B cell (primary cell): ENCODE measurements at regions not wholly inside any gene's neighbourhood (a gene's known extent, or its start where the extent isn't known, plus 50 kb on each side); places are given as distances from the start of the nearest gene placed in this dataset.

Experiments
- ATAC-seq: fragments of 200-7000 bp; cut with Tn5 transposase; one replicate; pipeline ENCODE4 v1.10.0; 2021; ENCODE audit warnings: low read depth, mild to moderate bottlenecking, moderate number of reproducible peaks, moderate library complexity
- CTCF ChIA-PET: fragments of 350-600 bp; sonication (Branson Sonifier 250); formaldehyde crosslinking; loops from one replicate; lab custom pipeline; 2021; ENCODE audit warnings: antibody characterized with exemption, inconsistent platforms; lab: Charles Lee
- POLR2A ChIA-PET: fragments of 350-600 bp; sonication (Branson Sonifier 250); formaldehyde crosslinking; loops from one replicate; lab custom pipeline; 2021; ENCODE audit warnings: antibody characterized with exemption; lab: Charles Lee
- DNase-seq: peaks from one replicate; pipeline ENCODE4 v3.0.0; 2013
- H2AFZ ChIP-seq: 2 replicates; pipeline ENCODE4 v1.6.1; 2012; ENCODE audit warnings: mild to moderate bottlenecking, low read depth, low read length; ENCODE audit not compliant: insufficient read depth, poor library complexity, severe bottlenecking
- H3K27ac ChIP-seq, 2 donors: 1 replicate in 1 of 2; 2 replicates in 1 of 2; pipeline ENCODE4 v1.5.1; 2012 to 2013; ENCODE audit warnings: low read length in 2 of 2, mild to moderate bottlenecking in 2 of 2, moderate library complexity in 1 of 2
- H3K27me3 ChIP-seq, 4 experiments: fragments of 200-600 bp in 1 of 4; sonication (generic) in 1 of 4; replicated peaks in 1 of 4; 1 replicate in 2 of 4; 2 replicates in 2 of 4; pipeline versions ENCODE4 v1.6.1 to v1.7.0; 2013 to 2016; ENCODE audit warnings: low read length in 3 of 4, mild to moderate bottlenecking in 2 of 4, mixed read lengths in 1 of 4, moderate library complexity in 1 of 4; ENCODE audit not compliant: insufficient read depth in 4 of 4, control insufficient read depth in 3 of 4; ENCODE audit errors: control extremely low read depth in 1 of 4
- H3K36me3 ChIP-seq, 2 experiments: replicated peaks in 1 of 2; 1 replicate in 1 of 2; 2 replicates in 1 of 2; pipeline versions ENCODE4 v1.6.1 to v1.7.1; 2013; ENCODE audit warnings: low read length in 1 of 2; ENCODE audit not compliant: insufficient read depth in 2 of 2, control insufficient read depth in 1 of 2; ENCODE audit errors: control extremely low read depth in 1 of 2, extremely low read depth in 1 of 2
- H3K4me1 ChIP-seq, 2 donors: fragments of 200-600 bp in 1 of 2; sonication (generic) in 1 of 2; 1 replicate in 1 of 2; 2 replicates in 1 of 2; pipeline versions ENCODE4 v1.5.1 to v1.6.1; 2013 to 2017; ENCODE audit warnings: low read length in 2 of 2; ENCODE audit not compliant: control insufficient read depth in 2 of 2, insufficient read depth in 2 of 2
- H3K4me2 ChIP-seq: replicated peaks from 2 replicates; pipeline ENCODE3; 2012; ENCODE audit warnings: mild to moderate bottlenecking, low read depth, low read length; ENCODE audit not compliant: poor library complexity, severe bottlenecking
- H3K4me3 ChIP-seq, 5 experiments: fragments of 200-600 bp in 1 of 5; sonication (generic) in 1 of 5; 1 replicate in 3 of 5; 2 replicates in 2 of 5; pipeline versions ENCODE4 v1.5.1 to v1.7.0; 2011 to 2016; ENCODE audit warnings: low read length in 4 of 5, mild to moderate bottlenecking in 4 of 5, low read depth in 2 of 5, control low read depth in 1 of 5, moderate library complexity in 1 of 5; ENCODE audit not compliant: insufficient read depth in 1 of 5; ENCODE audit errors: control extremely low read depth in 1 of 5, extremely low read depth in 1 of 5
- H3K79me2 ChIP-seq: fragments of 200-600 bp; sonication (generic); one replicate; pipeline ENCODE4 v1.6.0; 2016; ENCODE audit warnings: low read length; ENCODE audit not compliant: control insufficient read depth, insufficient read depth
- H3K9ac ChIP-seq: fragments of 200-600 bp; sonication (generic); 2 replicates; pipeline ENCODE4 v1.6.1; 2017; ENCODE audit warnings: mild to moderate bottlenecking, low read length, moderate library complexity
- H3K9me3 ChIP-seq, 3 donors: one replicate each; pipeline versions ENCODE4 v1.6.1 to v1.7.1; 2013; ENCODE audit warnings: low read length in 2 of 3; ENCODE audit not compliant: control insufficient read depth in 2 of 3, insufficient read depth in 1 of 3; ENCODE audit errors: control extremely low read depth in 1 of 3
- H4K20me1 ChIP-seq: 2 replicates; pipeline ENCODE4 v1.6.0; 2012; ENCODE audit warnings: mild to moderate bottlenecking, low read length; ENCODE audit not compliant: insufficient read depth, control insufficient read depth, poor library complexity, severe bottlenecking
- H3K27ac Mint-ChIP-seq: one replicate; pipeline ENCODE4 v1.8.0; 2021; ENCODE audit warnings: mixed read lengths
- H3K27me3 Mint-ChIP-seq: one replicate; pipeline ENCODE4 v1.8.0; 2021; ENCODE audit warnings: mixed read lengths
- H3K4me1 Mint-ChIP-seq: one replicate; pipeline ENCODE4 v1.8.0; 2021; ENCODE audit warnings: mixed read lengths
- H3K4me3 Mint-ChIP-seq: one replicate; pipeline ENCODE4 v1.8.0; 2021; ENCODE audit warnings: mixed read lengths
- H3K9me3 Mint-ChIP-seq: one replicate; pipeline ENCODE4 v1.8.0; 2022; ENCODE audit warnings: mixed read lengths; ENCODE audit not compliant: insufficient read depth
- CTCF ChIP-seq: fragments of 200-600 bp; IDR thresholded peaks from one replicate; pipeline ENCODE4 v1.8.0; 2022; ENCODE audit warnings: antibody characterized with exemption, mild to moderate bottlenecking
- EZH2 ChIP-seq: IDR thresholded peaks from 2 replicates; pipeline ENCODE4 v1.6.1; 2012; ENCODE audit warnings: borderline replicate concordance, low read depth, mild to moderate bottlenecking, moderate library complexity, low read length; ENCODE audit not compliant: insufficient read depth, poor library complexity, severe bottlenecking
- WGBS: methylation state at CpG from one replicate; pipeline ENCODE4 v1.1.5; 2013; ENCODE audit warnings: missing lambda C conversion rate; ENCODE audit not compliant: insufficient coverage; 5-methylcytosine and 5-hydroxymethylcytosine counted together
- intact Hi-C: fragments of 100-400 bp; cut with micrococcal nuclease; formaldehyde crosslinking; loops from one replicate; pipeline ENCODE4 v1.10.0; 2022

GRCh38 chr12:105856048-105856405 is 282.7 kb downstream of the NUAK1 start:
- POLR2A ChIA-PET: no interaction called here
- Histone ChIP-seq H3K27ac (no peak overlapping the region), H3K9me3 (peaks cover 0 to 5% (median 0%) of the 10 kb centered on the region in 3 donors), H3K9ac (no peak overlapping the region), H2AFZ (no peak overlapping the region), H3K4me3 (no peak overlapping the region), H3K79me2 (no peaks in the 10 kb centered on the region), H3K36me3 (no peaks in the 10 kb centered on the region), H3K4me1 (no peaks in the 10 kb centered on the region), H3K27me3 (no peaks in the 10 kb centered on the region), H3K4me2 (no peak overlapping the region), H4K20me1 (no peaks in the 10 kb centered on the region)
- ATAC-seq: no peak
- WGBS: 83% methylated on average over 1 of the region's 2 CpGs
- intact Hi-C loops: no loop called here
- TF ChIP-seq EZH2: no peak
- no peak for TF ChIP-seq CTCF
- CTCF ChIA-PET: no interaction called here
- Mint-ChIP-seq H3K27ac (no peak overlapping the region), H3K9me3 (peaks cover 3% of the 10 kb centered on the region), H3K27me3 (peaks cover 4% of the 10 kb centered on the region), H3K4me1 (no peaks in the 10 kb centered on the region), H3K4me3 (no peak overlapping the region)
- DNase-seq: no peak

GRCh38 chr12:105858981-105859710 is 279.6 kb downstream of the NUAK1 start:
- no CpG with 5 or more reads among the region's 4 CpGs for WGBS
- Mint-ChIP-seq H3K27me3 (peaks cover 8% of the 10 kb centered on the region), H3K9me3 (peaks cover 5% of the 10 kb centered on the region)

More at GRCh38 chr12:105858981-105859710, 279.6 kb downstream of the NUAK1 start:
- no peak overlapping the region for H3K4me3 Mint-ChIP-seq
- Histone ChIP-seq H3K9ac (no peak overlapping the region), H4K20me1 (no peaks in the 10 kb centered on the region), H3K4me3 (no peak overlapping the region), H3K27me3 (no peaks in the 10 kb centered on the region), H3K79me2 (no peaks in the 10 kb centered on the region), H2AFZ (no peak overlapping the region), H3K4me2 (no peak overlapping the region), H3K4me1 (no peaks in the 10 kb centered on the region), H3K36me3 (no peaks in the 10 kb centered on the region), H3K27ac (no peak overlapping the region), H3K9me3 (peaks cover 0 to 9% (median 0%) of the 10 kb centered on the region in 3 donors)
- no peak overlapping the region for H3K27ac Mint-ChIP-seq
- intact Hi-C loops: no loop called here
- ChIA-PET CTCF (no interaction called here), POLR2A (no interaction called here)
- no peaks in the 10 kb centered on the region for H3K4me1 Mint-ChIP-seq
- no peak for DNase-seq
- TF ChIP-seq CTCF (no peak), EZH2 (no peak)
- ATAC-seq: no peak
